Esophagus squamous epithelium (tissue), 5 donors: ENCODE measurements at regions not wholly inside any gene's neighbourhood (a gene's known extent, or its start where the extent isn't known, plus 50 kb on each side); places are given as distances from the start of the nearest gene placed in this dataset.
"Not testable (repeated sequence)": the region's sequence is repeated elsewhere in the genome, so short reads cannot be mapped to it uniquely, and the experiment has no call there.

Source experiments
- DNase-seq: peaks from one replicate; lab custom pipeline; 2025; lab: John Stamatoyannopoulos, UW
- H3K27ac ChIP-seq, 4 donors: fragments of 200-600 bp; sonication (generic); one replicate each; pipeline ENCODE4 v1.5.1; 2016 to 2019; ENCODE audit warnings: mild to moderate bottlenecking in 1 of 4
- H3K27me3 ChIP-seq, 4 donors: fragments of 200-600 bp; sonication (generic); 1 replicate in 3 of 4; 2 replicates in 1 of 4; pipeline versions ENCODE4 v1.5.1 to v1.6.0; 2017 to 2021; ENCODE audit warnings: antibody characterized with exemption in 1 of 4
- H3K36me3 ChIP-seq, 3 donors: fragments of 200-600 bp; sonication (generic); one replicate each; pipeline ENCODE4 v1.5.1; 2016 to 2019
- H3K4me1 ChIP-seq, 3 donors: fragments of 200-600 bp; sonication (generic); one replicate each; pipeline ENCODE4 v1.5.1; 2017 to 2019
- H3K4me3 ChIP-seq, 4 donors: fragments of 200-600 bp; sonication (generic); 1 replicate in 3 of 4; 2 replicates in 1 of 4; pipeline ENCODE4 v1.5.1; 2016 to 2019; ENCODE audit warnings: mild to moderate bottlenecking in 2 of 4, moderate library complexity in 1 of 4
- H3K9me3 ChIP-seq, 3 donors: fragments of 200-600 bp; sonication (generic); one replicate each; pipeline ENCODE4 v1.5.1; 2016 to 2019
- CTCF ChIP-seq, 6 experiments: fragments of 450-650 bp in 4 of 6; fragments of 200-600 bp in 2 of 6; sonication (generic) in 2 of 6; IDR thresholded peaks; one replicate each; pipeline ENCODE4 v1.5.1; 2016 to 2019; ENCODE audit warnings: antibody characterized with exemption in 6 of 6, mild to moderate bottlenecking in 4 of 6, moderate library complexity in 4 of 6
- POLR2A ChIP-seq, 4 donors: fragments of 450-650 bp; IDR thresholded peaks; one replicate each; pipeline ENCODE4 v1.6.1; 2017; ENCODE audit warnings: antibody characterized with exemption in 4 of 4, mild to moderate bottlenecking in 4 of 4, moderate library complexity in 3 of 4
- WGBS, 2 donors: methylation state at CpG; one replicate each; pipeline ENCODE4 v1.1.5; 2018; 5-methylcytosine and 5-hydroxymethylcytosine counted together
- intact Hi-C: fragments of 100-400 bp; cut with DNase I; formaldehyde crosslinking; loops from one replicate; pipeline ENCODE4 v1.15.0; 2022
- donor health status: DM: yes; HTN: yes; CAD: no.

- H3K9me3 ChIP-seq, H3K36me3 ChIP-seq, intact Hi-C loops, H3K27me3 ChIP-seq: not testable (repeated sequence)
- 0% methylated on average over 7 to 8 of the region's 70 CpGs for WGBS, 2 donors
- peak in 3 of 4 donors; percentile 83 to 89 (median 89) for TF ChIP-seq POLR2A (IDR thresholded peaks at IDR 0.05)
- peak in 1 of 6 experiments; percentile 28 for TF ChIP-seq CTCF (IDR thresholded peaks at IDR 0.05)
- Histone ChIP-seq H3K4me3 (peak overlapping the region; percentile 53 to 84 (median 74)), H3K4me1 (peaks cover 0 to 16% (median 3%) of the 10 kb centered on the region in 3 donors), H3K27ac (peak overlapping the region; percentile 85 to 93 (median 91))
- peak; percentile 98 for DNase-seq
These were observed 121.3 kb upstream of the FBXO28 start for GRCh38 chr1:223992456-223993246.

- H3K4me1 ChIP-seq: peaks cover 0 to 16% (median 3%) of the 10 kb centered on the region in 3 donors
- H3K27ac ChIP-seq, H3K36me3 ChIP-seq, H3K4me3 ChIP-seq, intact Hi-C loops, DNase-seq, H3K9me3 ChIP-seq, H3K27me3 ChIP-seq: not testable (repeated sequence)
- 98% methylated on average over 6 to 8 of the region's 10 CpGs for WGBS, 2 donors
These were observed 122.5 kb upstream of the FBXO28 start for GRCh38 chr1:223991297-223991857.

GRCh38 chr1:223961985-223962384 is 116.2 kb upstream of the TP53BP2 start:
- H3K4me1 ChIP-seq, H3K27me3 ChIP-seq, DNase-seq, H3K9me3 ChIP-seq, intact Hi-C loops, H3K27ac ChIP-seq, H3K4me3 ChIP-seq: not testable (repeated sequence)
- WGBS, 2 donors: 70 to 80% methylated on average over 3 of the region's 4 CpGs
- H3K36me3 ChIP-seq: peaks cover 0 to 15% (median 0%) of the 10 kb centered on the region in 3 donors

GRCh38 chr1:223952801-223953200 is 107.1 kb upstream of the TP53BP2 start:
- H3K4me1 ChIP-seq, DNase-seq, H3K27me3 ChIP-seq, H3K9me3 ChIP-seq, intact Hi-C loops, H3K27ac ChIP-seq, H3K4me3 ChIP-seq: not testable (repeated sequence)
- H3K36me3 ChIP-seq: peaks cover 0 to 20% (median 0%) of the 10 kb centered on the region in 3 donors
- WGBS, 2 donors: 25 to 30% methylated on average over 1 of the region's 2 CpGs

- H3K27me3 ChIP-seq, H3K4me3 ChIP-seq, H3K27ac ChIP-seq, H3K4me1 ChIP-seq, intact Hi-C loops, H3K9me3 ChIP-seq, DNase-seq: not testable (repeated sequence)
- WGBS, 2 donors: 86 to 88% methylated on average over 11 to 14 of the region's 14 CpGs
- H3K36me3 ChIP-seq: peaks cover 0 to 20% (median 0%) of the 10 kb centered on the region in 3 donors
These were observed 105.8 kb upstream of the TP53BP2 start for GRCh38 chr1:223951551-223951950.

GRCh38 chr1:223949944-223950343 is 104.2 kb upstream of the TP53BP2 start:
- H3K9me3 ChIP-seq, H3K4me3 ChIP-seq, intact Hi-C loops, H3K4me1 ChIP-seq, H3K27ac ChIP-seq, DNase-seq, H3K27me3 ChIP-seq: not testable (repeated sequence)
- peaks cover 0 to 20% (median 0%) of the 10 kb centered on the region in 3 donors for H3K36me3 ChIP-seq
- WGBS, 2 donors: 100% methylated on average over 1 of the region's 10 CpGs; no CpG with 5 or more reads in 1 of the 2 donors

- not testable (repeated sequence) for DNase-seq, H3K27me3 ChIP-seq
- WGBS, 2 donors: 93 to 95% methylated on average over 3 to 4 of the region's 12 CpGs
These were observed 102.3 kb upstream of the TP53BP2 start for GRCh38 chr1:223948041-223948440.

GRCh38 chr1:223936592-223936991 is 90.8 kb upstream of the TP53BP2 start:
- intact Hi-C loops, H3K4me3 ChIP-seq, H3K36me3 ChIP-seq, H3K27me3 ChIP-seq, H3K4me1 ChIP-seq, H3K27ac ChIP-seq, DNase-seq, H3K9me3 ChIP-seq: not testable (repeated sequence)
- WGBS, 2 donors: 47 to 74% methylated on average over 2 of the region's 2 CpGs

More at GRCh38 chr1:223948041-223948440, 102.3 kb upstream of the TP53BP2 start:
- H3K27ac ChIP-seq, H3K4me1 ChIP-seq, H3K9me3 ChIP-seq, H3K4me3 ChIP-seq, intact Hi-C loops: not testable (repeated sequence)
- H3K36me3 ChIP-seq: peaks cover 0 to 14% (median 0%) of the 10 kb centered on the region in 3 donors

GRCh38 chr1:223931476-223931875 is 85.7 kb upstream of the TP53BP2 start:
- H3K4me1 ChIP-seq, H3K4me3 ChIP-seq, H3K9me3 ChIP-seq, H3K27ac ChIP-seq, intact Hi-C loops, H3K27me3 ChIP-seq, DNase-seq, H3K36me3 ChIP-seq: not testable (repeated sequence)
- WGBS, 2 donors: 27% methylated on average over 1 of the region's 1 CpG; no CpG with 5 or more reads in 1 of the 2 donors

- H3K27ac ChIP-seq, H3K4me1 ChIP-seq, DNase-seq, H3K9me3 ChIP-seq, H3K36me3 ChIP-seq, intact Hi-C loops, H3K27me3 ChIP-seq, H3K4me3 ChIP-seq: not testable (repeated sequence)
- 100% methylated on average over 1 of the region's 4 CpGs for WGBS, 2 donors
These were observed 75.1 kb upstream of the TP53BP2 start for GRCh38 chr1:223920805-223921204.

GRCh38 chr1:223915476-223915875 is 69.7 kb upstream of the TP53BP2 start:
- H3K4me1 ChIP-seq, DNase-seq, H3K4me3 ChIP-seq, H3K27me3 ChIP-seq, intact Hi-C loops, H3K27ac ChIP-seq, H3K36me3 ChIP-seq, H3K9me3 ChIP-seq: not testable (repeated sequence)
- 20% methylated on average over 1 of the region's 2 CpGs; no CpG with 5 or more reads in 1 of the 2 donors for WGBS, 2 donors

GRCh38 chr1:223913715-223914114 is 68.0 kb upstream of the TP53BP2 start:
- H3K27ac ChIP-seq, intact Hi-C loops, H3K4me3 ChIP-seq, H3K27me3 ChIP-seq, DNase-seq, H3K4me1 ChIP-seq, H3K9me3 ChIP-seq, H3K36me3 ChIP-seq: not testable (repeated sequence)
- WGBS, 2 donors: 65 to 81% methylated on average over 2 of the region's 2 CpGs
